ENCODE measurements at regions not wholly inside any gene's neighbourhood (a gene's known extent, or its start where the extent isn't known, plus 50 kb on each side); places are given as distances from the start of the nearest gene placed in this dataset.
"Not testable (repeated sequence)": the region's sequence is repeated elsewhere in the genome, so short reads cannot be mapped to it uniquely, and the experiment has no call there.

DNA sequence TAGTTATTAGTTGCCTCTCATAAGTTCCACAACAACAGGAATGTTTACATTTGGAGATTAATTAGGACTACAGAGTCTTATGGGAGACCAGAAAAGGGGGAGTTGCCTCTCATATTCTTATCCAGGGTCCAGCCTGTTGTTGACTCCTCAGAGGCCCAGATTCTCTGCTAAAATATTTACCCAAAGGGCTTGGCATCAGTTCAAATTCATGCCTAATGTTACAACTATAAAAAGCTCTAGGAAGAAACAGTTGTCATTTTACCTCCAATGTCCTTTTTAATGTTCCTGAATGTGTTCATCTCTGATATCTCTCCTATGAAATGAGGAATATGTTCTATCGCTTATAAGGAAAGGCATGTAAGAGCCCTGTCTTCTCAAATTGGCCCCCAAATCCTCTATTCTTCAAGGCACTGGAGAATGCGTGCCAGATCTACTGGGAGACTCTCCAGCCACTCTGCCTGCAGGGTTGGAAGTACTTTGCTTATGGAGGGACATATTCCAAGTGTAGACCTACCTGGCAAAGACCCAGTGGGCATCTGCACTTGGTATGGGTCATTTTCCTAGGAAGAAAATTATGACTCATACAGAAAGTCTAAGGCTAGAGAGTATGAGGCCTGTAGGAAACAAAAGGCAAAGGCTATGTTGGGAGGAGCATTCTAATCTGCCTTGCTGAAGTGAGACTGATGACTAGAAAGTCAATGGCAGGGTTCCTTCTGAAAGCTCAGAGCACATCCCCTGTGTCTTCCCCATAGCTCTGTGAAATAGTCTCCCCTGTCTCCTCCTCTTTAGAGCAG is 192.6 kb downstream of the ESM1 start (continued):
- TF ChIP-seq, protein P1, sequence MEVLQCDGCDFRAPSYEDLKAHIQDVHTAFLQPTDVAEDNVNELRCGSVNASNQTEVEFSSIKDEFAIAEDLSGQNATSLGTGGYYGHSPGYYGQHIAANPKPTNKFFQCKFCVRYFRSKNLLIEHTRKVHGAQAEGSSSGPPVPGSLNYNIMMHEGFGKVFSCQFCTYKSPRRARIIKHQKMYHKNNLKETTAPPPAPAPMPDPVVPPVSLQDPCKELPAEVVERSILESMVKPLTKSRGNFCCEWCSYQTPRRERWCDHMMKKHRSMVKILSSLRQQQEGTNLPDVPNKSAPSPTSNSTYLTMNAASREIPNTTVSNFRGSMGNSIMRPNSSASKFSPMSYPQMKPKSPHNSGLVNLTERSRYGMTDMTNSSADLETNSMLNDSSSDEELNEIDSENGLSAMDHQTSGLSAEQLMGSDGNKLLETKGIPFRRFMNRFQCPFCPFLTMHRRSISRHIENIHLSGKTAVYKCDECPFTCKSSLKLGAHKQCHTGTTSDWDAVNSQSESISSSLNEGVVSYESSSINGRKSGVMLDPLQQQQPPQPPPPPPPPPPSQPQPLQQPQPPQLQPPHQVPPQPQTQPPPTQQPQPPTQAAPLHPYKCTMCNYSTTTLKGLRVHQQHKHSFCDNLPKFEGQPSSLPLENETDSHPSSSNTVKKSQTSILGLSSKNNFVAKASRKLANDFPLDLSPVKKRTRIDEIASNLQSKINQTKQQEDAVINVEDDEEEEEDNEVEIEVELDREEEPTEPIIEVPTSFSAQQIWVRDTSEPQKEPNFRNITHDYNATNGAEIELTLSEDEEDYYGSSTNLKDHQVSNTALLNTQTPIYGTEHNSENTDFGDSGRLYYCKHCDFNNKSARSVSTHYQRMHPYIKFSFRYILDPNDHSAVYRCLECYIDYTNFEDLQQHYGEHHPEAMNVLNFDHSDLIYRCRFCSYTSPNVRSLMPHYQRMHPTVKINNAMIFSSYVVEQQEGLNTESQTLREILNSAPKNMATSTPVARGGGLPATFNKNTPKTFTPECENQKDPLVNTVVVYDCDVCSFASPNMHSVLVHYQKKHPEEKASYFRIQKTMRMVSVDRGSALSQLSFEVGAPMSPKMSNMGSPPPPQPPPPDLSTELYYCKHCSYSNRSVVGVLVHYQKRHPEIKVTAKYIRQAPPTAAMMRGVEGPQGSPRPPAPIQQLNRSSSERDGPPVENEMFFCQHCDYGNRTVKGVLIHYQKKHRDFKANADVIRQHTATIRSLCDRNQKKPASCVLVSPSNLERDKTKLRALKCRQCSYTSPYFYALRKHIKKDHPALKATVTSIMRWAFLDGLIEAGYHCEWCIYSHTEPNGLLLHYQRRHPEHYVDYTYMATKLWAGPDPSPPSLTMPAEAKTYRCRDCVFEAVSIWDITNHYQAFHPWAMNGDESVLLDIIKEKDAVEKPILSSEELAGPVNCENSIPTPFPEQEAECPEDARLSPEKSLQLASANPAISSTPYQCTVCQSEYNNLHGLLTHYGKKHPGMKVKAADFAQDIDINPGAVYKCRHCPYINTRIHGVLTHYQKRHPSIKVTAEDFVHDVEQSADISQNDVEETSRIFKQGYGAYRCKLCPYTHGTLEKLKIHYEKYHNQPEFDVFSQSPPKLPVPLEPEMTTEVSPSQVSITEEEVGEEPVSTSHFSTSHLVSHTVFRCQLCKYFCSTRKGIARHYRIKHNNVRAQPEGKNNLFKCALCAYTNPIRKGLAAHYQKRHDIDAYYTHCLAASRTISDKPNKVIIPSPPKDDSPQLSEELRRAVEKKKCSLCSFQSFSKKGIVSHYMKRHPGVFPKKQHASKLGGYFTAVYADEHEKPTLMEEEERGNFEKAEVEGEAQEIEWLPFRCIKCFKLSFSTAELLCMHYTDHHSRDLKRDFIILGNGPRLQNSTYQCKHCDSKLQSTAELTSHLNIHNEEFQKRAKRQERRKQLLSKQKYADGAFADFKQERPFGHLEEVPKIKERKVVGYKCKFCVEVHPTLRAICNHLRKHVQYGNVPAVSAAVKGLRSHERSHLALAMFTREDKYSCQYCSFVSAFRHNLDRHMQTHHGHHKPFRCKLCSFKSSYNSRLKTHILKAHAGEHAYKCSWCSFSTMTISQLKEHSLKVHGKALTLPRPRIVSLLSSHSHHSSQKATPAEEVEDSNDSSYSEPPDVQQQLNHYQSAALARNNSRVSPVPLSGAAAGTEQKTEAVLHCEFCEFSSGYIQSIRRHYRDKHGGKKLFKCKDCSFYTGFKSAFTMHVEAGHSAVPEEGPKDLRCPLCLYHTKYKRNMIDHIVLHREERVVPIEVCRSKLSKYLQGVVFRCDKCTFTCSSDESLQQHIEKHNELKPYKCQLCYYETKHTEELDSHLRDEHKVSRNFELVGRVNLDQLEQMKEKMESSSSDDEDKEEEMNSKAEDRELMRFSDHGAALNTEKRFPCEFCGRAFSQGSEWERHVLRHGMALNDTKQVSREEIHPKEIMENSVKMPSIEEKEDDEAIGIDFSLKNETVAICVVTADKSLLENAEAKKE (CRISPR knock-in tag; IDR thresholded peaks at IDR 0.05) = no peak
- TF ChIP-seq EZH2 (IDR thresholded peaks at IDR 0.05; ENCODE audit: low read depth, unreplicated experiment) = no peak
- TF ChIP-seq NANOG (IDR thresholded peaks at IDR 0.05; ENCODE audit: borderline replicate concordance) = no peak
- TF ChIP-seq JUNB (IDR thresholded peaks at IDR 0.05; ENCODE audit: unreplicated experiment) = no peak

DNA sequence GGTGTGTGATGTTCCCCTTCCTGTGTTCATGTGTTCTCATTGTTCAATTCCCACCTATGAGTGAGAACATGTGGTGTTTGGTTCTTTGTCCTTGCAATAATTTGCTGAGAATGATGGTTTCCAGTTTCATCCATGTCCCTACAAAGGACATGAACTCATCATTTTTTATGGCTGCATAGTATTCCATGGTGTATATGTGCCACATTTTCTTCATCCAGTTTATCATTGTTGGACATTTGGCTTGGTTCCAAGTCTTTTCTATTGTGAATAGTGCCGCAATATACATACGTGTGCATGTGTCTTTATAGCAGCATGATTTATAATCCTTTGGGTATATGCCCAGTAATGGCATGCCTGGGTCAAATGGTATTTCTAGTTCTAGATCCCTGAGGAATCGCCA is 197.5 kb downstream of the ESM1 start:
- not testable (repeated sequence) for H3K27me3 Mint-ChIP-seq (ENCODE audit: insufficient read depth, low read depth, poor library complexity); H3K4me1 Mint-ChIP-seq; H3K9me2 ChIP-seq (ENCODE audit: insufficient read depth); H3F3A ChIP-seq (replicated peaks; ENCODE audit: low read depth); DNase-seq (ENCODE audit: low spot score); H3K27ac Mint-ChIP-seq; H3K4me1 ChIP-seq (ENCODE audit: insufficient read depth); H4K20me1 ChIP-seq (replicated peaks; ENCODE audit: insufficient read depth); H3K79me2 ChIP-seq (replicated peaks; ENCODE audit: insufficient read depth); H3K27me3 ChIP-seq (ENCODE audit: insufficient read depth); H2AFZ ChIP-seq; H3K4me3 Mint-ChIP-seq; H3K4me3 ChIP-seq; H3K36me3 ChIP-seq (ENCODE audit: insufficient read depth); H3K36me3 Mint-ChIP-seq (ENCODE audit: low read depth); H3K4me2 ChIP-seq; ATAC-seq; H3K27ac ChIP-seq (ENCODE audit: low read depth)
- H3K9me3 Mint-ChIP-seq = peaks cover 12% of the 10 kb centered on the region

Data from GM23338 (cell line).